Fibroblast of the aortic adventitia (primary cell): ENCODE measurements at regions not wholly inside any gene's neighbourhood (a gene's known extent, or its start where the extent isn't known, plus 50 kb on each side); places are given as distances from the start of the nearest gene placed in this dataset.

Experiments used
- DNase-seq: peaks from one replicate; pipeline ENCODE4 v3.0.0-alpha.2; 2010; ENCODE audit warnings: low read depth
- H3K4me3 ChIP-seq: 2 replicates; pipeline ENCODE4 v1.5.1; 2011; ENCODE audit warnings: low read depth, mild to moderate bottlenecking, control low read depth, low read length, moderate library complexity
- TF ChIP-seq, protein P1 (sequence below): IDR thresholded peaks from 2 replicates; pipeline ENCODE4 v1.5.1; 2011; ENCODE audit warnings: mild to moderate bottlenecking, low read length, control low read depth, inconsistent platforms; ENCODE audit not compliant: insufficient read depth

DNA sequence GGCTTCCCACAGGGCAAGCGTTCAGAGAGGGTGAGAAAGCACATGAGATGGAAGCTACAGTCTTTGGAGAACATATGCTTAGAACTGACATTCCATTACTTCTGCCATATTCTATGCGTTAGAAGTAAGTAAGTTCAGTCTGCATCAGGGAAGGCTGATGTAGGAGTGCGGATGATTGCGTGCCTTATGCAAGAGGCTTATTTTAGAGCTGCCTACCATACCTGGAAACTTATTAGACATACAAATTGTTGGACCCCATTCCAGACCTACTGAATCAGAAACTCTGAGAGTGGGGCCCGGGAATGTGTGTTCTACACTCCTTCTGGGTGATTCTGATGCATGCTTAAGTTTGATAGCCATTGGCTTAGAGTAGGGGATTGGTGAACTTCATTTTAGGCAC lies 174.9 kb downstream of the KTN1 start:
- DNase-seq: no peak
- H3K4me3 ChIP-seq: no peak overlapping the region
- TF ChIP-seq, protein P1, sequence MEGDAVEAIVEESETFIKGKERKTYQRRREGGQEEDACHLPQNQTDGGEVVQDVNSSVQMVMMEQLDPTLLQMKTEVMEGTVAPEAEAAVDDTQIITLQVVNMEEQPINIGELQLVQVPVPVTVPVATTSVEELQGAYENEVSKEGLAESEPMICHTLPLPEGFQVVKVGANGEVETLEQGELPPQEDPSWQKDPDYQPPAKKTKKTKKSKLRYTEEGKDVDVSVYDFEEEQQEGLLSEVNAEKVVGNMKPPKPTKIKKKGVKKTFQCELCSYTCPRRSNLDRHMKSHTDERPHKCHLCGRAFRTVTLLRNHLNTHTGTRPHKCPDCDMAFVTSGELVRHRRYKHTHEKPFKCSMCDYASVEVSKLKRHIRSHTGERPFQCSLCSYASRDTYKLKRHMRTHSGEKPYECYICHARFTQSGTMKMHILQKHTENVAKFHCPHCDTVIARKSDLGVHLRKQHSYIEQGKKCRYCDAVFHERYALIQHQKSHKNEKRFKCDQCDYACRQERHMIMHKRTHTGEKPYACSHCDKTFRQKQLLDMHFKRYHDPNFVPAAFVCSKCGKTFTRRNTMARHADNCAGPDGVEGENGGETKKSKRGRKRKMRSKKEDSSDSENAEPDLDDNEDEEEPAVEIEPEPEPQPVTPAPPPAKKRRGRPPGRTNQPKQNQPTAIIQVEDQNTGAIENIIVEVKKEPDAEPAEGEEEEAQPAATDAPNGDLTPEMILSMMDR: no peak

DNA sequence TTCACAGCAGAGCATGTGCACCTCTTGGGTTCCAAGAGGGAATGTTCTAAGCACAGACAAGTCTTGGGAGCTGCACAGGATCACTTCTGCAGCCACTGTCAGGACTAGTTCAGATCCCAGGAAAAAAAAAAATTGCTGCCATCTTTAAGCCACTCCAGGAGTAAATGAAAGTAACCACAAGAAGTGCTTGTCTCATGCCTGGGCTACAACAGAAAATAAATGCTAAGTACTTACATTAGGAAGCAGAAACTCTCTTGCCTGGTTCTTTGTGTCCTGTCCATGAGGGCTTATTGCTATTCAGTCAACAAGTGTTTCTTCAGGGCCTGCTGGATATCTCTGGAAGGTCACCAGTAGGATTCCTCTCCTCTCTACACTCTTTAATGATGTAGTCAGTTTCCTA lies 176.1 kb downstream of the KTN1 start:
- H3K4me3 ChIP-seq: no peak overlapping the region
- TF ChIP-seq, protein P1: no peak
- DNase-seq: no peak

DNA sequence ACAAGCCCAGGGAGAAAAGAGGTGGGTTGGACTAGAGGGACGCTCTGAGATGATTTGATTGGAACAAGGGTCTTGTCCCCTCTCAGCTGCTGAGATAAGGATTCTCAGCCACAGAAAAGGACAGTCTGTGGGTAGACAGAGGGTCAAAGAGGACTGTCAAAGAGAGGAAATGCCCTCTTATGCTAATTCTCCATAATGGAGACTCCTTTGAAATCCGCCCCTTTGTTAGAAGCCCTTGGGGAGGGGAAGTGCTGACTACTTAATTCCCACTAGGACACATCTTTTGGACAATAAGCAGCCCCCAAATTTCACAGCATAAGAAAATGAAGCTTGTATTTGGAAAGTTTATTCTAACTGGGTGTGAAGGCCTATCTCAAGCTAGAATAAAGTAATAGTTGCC lies 176.6 kb downstream of the KTN1 start:
- DNase-seq: no peak
- TF ChIP-seq, protein P1: no peak
- H3K4me3 ChIP-seq: no peak overlapping the region

DNA sequence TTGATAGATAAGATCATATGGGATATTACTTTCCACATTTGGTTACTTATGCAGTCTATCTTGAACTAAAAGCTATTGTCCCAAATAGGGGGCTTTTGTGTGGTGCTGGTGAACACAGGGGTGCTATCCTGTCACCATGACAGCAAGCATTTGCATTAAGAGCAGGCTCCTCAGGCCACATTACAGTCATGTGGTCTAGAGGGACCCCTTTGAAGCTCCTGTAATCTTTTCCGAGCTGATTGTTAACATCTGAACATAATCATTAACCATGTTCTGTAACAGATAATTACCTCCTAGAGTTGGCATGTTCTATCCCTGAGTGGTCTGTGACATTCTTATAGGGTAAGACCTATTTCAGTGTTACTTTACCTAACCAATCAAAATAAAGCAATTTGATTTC lies 178.8 kb downstream of the KTN1 start:
- DNase-seq: no peak
- H3K4me3 ChIP-seq: no peak overlapping the region
- TF ChIP-seq, protein P1: no peak

DNA sequence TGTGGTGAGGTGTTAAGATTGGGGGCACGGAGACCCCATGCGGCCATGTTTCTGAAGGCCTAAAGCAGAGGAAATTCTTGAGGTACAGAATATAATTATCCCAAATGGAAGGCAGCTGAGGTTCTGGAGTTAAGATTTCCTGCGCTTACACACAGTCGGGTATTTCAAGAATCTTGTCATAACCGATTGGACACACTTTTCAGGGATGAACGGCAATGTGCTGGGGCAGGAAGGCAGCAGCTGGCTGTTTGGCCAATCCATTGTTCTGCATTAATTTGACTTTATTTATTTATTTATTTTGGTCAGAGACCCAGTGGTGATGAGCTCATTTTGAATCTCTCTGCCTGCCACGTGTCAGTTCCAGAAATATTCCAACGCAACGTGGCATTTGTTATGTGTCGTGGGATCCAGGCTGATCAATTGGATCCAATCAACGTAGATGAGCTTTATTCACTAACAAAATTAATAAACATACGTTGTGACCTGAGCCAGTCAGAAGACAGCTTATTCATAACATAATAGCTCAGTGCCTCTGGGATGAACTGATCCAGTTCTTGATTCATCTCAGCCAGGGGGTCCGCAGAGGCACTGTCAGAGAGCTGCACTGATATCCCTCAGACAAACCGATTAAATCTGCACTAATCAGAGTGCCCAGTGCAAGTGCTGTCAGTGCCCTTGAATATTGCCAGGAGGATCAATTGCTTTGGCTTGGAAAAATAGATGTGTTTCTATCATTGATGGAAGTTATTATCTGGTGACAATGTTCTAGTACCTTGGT lies 181.0 kb downstream of the KTN1 start:
- H3K4me3 ChIP-seq: no peak overlapping the region
- DNase-seq: no peak
- TF ChIP-seq, protein P1: no peak

DNA sequence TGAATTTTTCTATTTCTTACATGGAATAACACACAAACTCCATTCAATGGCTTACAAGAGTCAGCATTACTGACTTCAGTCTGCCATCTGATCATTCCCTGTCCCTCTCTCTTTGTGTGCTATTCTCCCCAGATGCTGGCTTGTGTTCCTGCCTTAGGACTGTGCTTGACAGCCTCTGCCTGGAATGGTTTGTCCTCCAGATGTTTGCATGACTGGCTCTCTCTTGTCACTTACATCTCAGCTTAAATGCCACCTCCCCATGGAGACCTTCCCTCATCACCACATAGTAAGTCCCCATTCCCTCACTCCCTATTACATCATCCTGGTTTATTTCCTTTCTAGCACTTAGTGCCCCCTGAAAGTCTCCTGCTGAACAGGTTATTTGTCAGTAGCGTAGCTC lies 181.6 kb downstream of the KTN1 start:
- TF ChIP-seq, protein P1: no peak
- H3K4me3 ChIP-seq: no peak overlapping the region
- no peak for DNase-seq

DNA sequence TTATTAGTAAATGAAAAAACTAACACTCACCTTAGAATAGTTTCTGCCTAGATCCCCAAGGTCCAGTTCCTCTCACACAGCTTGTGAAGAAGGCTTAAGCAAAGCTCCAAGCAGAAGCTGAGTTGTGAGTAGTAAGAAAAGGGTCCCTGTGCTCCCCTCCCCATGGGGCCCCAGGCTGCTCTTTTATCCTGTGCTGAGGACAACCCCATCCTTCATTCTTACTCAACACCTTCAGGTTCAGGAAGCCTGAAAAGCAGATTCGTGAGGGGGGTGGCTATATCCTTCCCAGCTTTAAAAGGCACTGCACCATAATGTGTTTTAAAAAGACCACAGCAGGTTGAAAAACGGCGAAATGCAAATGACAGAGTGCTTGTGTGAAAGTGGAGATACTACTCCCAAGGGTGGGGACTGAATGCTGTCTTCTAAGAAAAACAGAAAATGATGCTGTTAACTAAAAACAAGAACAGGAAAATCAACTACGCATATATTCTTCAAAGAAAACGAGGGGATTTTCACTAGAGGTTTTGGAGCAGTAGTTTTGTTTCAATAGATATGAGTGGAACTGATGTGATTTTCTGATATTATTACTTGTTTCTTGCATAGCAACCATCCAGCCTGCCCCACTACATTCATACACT lies 182.7 kb downstream of the KTN1 start:
- H3K4me3 ChIP-seq: no peak overlapping the region
- no peak for DNase-seq
- TF ChIP-seq, protein P1: no peak
